Prostate gland (tissue), 2 donors: ENCODE measurements at regions not wholly inside any gene's neighbourhood (a gene's known extent, or its start where the extent isn't known, plus 50 kb on each side); places are given as distances from the start of the nearest gene placed in this dataset.

Source experiments
- DNase-seq: peaks from one replicate; pipeline ENCODE4 v3.0.0-alpha.2; 2019; ENCODE audit warnings: low spot score
- H3K27ac ChIP-seq, 2 donors: fragments of 200-600 bp; sonication (generic); 2 replicates each; pipeline ENCODE4 v1.5.1; 2017 to 2019
- H3K27me3 ChIP-seq: fragments of 200-600 bp; sonication (generic); replicated peaks from 2 replicates; pipeline ENCODE4 v1.5.1; 2019; ENCODE audit not compliant: insufficient read depth
- H3K36me3 ChIP-seq, 2 donors: fragments of 200-600 bp; sonication (generic); 1 replicate in 1 of 2; 2 replicates in 1 of 2; pipeline versions ENCODE4 v1.5.1 to v1.8.1; 2017 to 2019
- H3K4me1 ChIP-seq: fragments of 200-600 bp; sonication (generic); replicated peaks from 2 replicates; pipeline ENCODE4 v1.5.1; 2019
- H3K4me3 ChIP-seq, 2 donors: fragments of 200-600 bp; sonication (generic); 2 replicates each; pipeline ENCODE4 v1.5.1; 2017 to 2019
- H3K9me3 ChIP-seq: fragments of 200-600 bp; sonication (generic); 2 replicates; pipeline ENCODE4 v1.5.1; 2017
- POLR2A ChIP-seq: fragments of 450-650 bp; IDR thresholded peaks from one replicate; pipeline ENCODE4 v1.6.1; 2016; ENCODE audit warnings: antibody characterized with exemption, mild to moderate bottlenecking
- POLR2AphosphoS5 ChIP-seq: sonication (generic); formaldehyde crosslinking; IDR thresholded peaks from one replicate; pipeline ENCODE4 v1.6.1; 2017; ENCODE audit warnings: antibody characterized with exemption
- WGBS: methylation state at CpG from one replicate; pipeline ENCODE4 v1.1.5; 2018; 5-methylcytosine and 5-hydroxymethylcytosine counted together
- intact Hi-C: fragments of 100-400 bp; cut with DNase I; formaldehyde crosslinking; loops from one replicate; pipeline ENCODE4 v1.14.2; 2022
- TF ChIP-seq, protein P1 (sequence below), 4 experiments: fragments of 200-600 bp in 2 of 4; fragments of 450-650 bp in 2 of 4; sonication (generic) in 2 of 4; IDR thresholded peaks; 1 replicate in 3 of 4; 2 replicates in 1 of 4; pipeline ENCODE4 v1.5.1; 2016 to 2019; ENCODE audit warnings: antibody characterized with exemption in 4 of 4, mild to moderate bottlenecking in 2 of 4, moderate library complexity in 2 of 4

GRCh38 chr10:94065362-94065761 is 71.6 kb downstream of the PLCE1 start:
- 74% methylated on average over 3 of the region's 3 CpGs for WGBS
- Histone ChIP-seq H3K4me1 (no peaks in the 10 kb centered on the region), H3K27ac (no peak overlapping the region), H3K4me3 (no peak overlapping the region), H3K36me3 (no peaks in the 10 kb centered on the region), H3K9me3 (no peaks in the 10 kb centered on the region), H3K27me3 (no peaks in the 10 kb centered on the region)
- DNase-seq: no peak
- TF ChIP-seq, protein P1, sequence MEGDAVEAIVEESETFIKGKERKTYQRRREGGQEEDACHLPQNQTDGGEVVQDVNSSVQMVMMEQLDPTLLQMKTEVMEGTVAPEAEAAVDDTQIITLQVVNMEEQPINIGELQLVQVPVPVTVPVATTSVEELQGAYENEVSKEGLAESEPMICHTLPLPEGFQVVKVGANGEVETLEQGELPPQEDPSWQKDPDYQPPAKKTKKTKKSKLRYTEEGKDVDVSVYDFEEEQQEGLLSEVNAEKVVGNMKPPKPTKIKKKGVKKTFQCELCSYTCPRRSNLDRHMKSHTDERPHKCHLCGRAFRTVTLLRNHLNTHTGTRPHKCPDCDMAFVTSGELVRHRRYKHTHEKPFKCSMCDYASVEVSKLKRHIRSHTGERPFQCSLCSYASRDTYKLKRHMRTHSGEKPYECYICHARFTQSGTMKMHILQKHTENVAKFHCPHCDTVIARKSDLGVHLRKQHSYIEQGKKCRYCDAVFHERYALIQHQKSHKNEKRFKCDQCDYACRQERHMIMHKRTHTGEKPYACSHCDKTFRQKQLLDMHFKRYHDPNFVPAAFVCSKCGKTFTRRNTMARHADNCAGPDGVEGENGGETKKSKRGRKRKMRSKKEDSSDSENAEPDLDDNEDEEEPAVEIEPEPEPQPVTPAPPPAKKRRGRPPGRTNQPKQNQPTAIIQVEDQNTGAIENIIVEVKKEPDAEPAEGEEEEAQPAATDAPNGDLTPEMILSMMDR (IDR thresholded peaks at IDR 0.05): no peak
- TF ChIP-seq POLR2AphosphoS5 (no peak), POLR2A (no peak)
- intact Hi-C loops: no loop called here

DNA sequence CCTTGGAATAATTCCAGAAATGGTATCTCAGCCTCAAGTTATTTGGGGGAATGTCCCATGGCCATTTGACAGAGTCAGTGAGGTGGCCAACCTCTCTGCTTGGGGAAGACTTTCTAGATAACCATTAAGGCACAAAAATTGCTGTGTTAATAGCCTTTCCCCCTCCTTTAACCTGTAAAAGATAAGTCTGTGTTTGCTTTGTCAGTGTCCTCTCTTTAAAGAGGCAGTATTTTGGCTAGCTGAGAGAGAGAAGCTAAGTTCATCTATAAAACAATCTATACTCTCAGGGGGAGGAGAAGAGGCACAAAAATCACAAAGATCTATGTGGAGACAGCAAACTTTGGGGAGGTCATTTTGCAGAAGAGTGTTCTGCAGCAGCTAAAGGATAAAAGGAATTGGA is 72.1 kb downstream of the PLCE1 start:
- Histone ChIP-seq H3K4me1 (no peaks in the 10 kb centered on the region), H3K36me3 (no peaks in the 10 kb centered on the region), H3K27ac (no peak overlapping the region), H3K9me3 (no peaks in the 10 kb centered on the region), H3K27me3 (no peaks in the 10 kb centered on the region), H3K4me3 (no peak overlapping the region)
- DNase-seq: no peak
- intact Hi-C loops: no loop called here
- no peak for TF ChIP-seq POLR2AphosphoS5
- TF ChIP-seq POLR2A: no peak
- TF ChIP-seq, protein P1 (IDR thresholded peaks at IDR 0.05): no peak

GRCh38 chr10:94066411-94066810 is 72.7 kb downstream of the PLCE1 start:
- intact Hi-C loops: no loop called here
- H3K27me3 ChIP-seq: no peaks in the 10 kb centered on the region
- 22% methylated on average over 6 of the region's 6 CpGs for WGBS
- no peak for DNase-seq
- no peaks in the 10 kb centered on the region for H3K4me1 ChIP-seq
- H3K36me3 ChIP-seq: no peaks in the 10 kb centered on the region
- TF ChIP-seq, protein P1 (IDR thresholded peaks at IDR 0.05): no peak
- TF ChIP-seq POLR2A (no peak), POLR2AphosphoS5 (no peak)
- no peaks in the 10 kb centered on the region for H3K9me3 ChIP-seq
- H3K27ac ChIP-seq: no peak overlapping the region
- no peak overlapping the region for H3K4me3 ChIP-seq

GRCh38 chr10:94069884-94070283 is 76.2 kb downstream of the PLCE1 start:
- no peak for DNase-seq
- WGBS: 46% methylated on average over 2 of the region's 2 CpGs
- Histone ChIP-seq H3K36me3 (no peaks in the 10 kb centered on the region), H3K4me3 (no peak overlapping the region), H3K27ac (no peak overlapping the region), H3K27me3 (no peaks in the 10 kb centered on the region), H3K4me1 (no peaks in the 10 kb centered on the region), H3K9me3 (no peaks in the 10 kb centered on the region)
- TF ChIP-seq POLR2A: no peak
- TF ChIP-seq POLR2AphosphoS5: no peak
- TF ChIP-seq, protein P1 (IDR thresholded peaks at IDR 0.05): no peak
- intact Hi-C loops: loop anchor here (10.0 kb wide), 1 partner anchor 375 kb away; no protein-coding TSS in a partner anchor

DNA sequence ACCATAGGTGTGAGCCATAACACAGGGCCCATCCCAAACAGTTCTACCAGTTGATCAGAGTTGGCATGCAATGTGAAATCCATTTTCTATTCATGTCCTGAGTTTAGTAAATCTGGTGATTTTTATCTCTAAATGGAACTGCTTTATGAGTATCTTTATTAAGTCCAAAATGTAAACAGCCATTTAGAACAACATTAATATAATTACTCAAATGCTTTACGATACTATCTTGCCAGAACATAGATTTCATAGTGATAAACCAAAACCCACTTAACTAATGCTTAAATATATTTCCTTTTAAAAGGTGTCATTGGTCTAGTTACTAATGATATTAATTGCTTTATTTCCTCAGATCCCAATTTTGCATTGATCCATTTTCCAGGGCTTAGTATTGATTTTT is 80.7 kb downstream of the PLCE1 start:
- 51% methylated on average over 1 of the region's 1 CpG for WGBS
- H3K4me3 ChIP-seq: no peak overlapping the region
- no peaks in the 10 kb centered on the region for H3K27me3 ChIP-seq
- no peaks in the 10 kb centered on the region for H3K9me3 ChIP-seq
- no peaks in the 10 kb centered on the region for H3K36me3 ChIP-seq
- intact Hi-C loops: loop anchor here (10.0 kb wide), 1 partner anchor 370 kb away; no protein-coding TSS in a partner anchor
- H3K27ac ChIP-seq: no peak overlapping the region
- TF ChIP-seq, protein P1 (IDR thresholded peaks at IDR 0.05): no peak
- no peak for TF ChIP-seq POLR2AphosphoS5
- TF ChIP-seq POLR2A: no peak
- no peak for DNase-seq
- peaks cover 9% of the 10 kb centered on the region for H3K4me1 ChIP-seq
